NOMO-1 treated with dmso at 0.1 percent for 144 hours (cell line): ENCODE measurements at regions not wholly inside any gene's neighbourhood (a gene's known extent, or its start where the extent isn't known, plus 50 kb on each side); places are given as distances from the start of the nearest gene placed in this dataset.

Experiments used
- DNase-seq: peaks from one replicate; lab custom pipeline; 2025; ENCODE audit not compliant: unreplicated experiment; lab: John Stamatoyannopoulos, UW

DNA sequence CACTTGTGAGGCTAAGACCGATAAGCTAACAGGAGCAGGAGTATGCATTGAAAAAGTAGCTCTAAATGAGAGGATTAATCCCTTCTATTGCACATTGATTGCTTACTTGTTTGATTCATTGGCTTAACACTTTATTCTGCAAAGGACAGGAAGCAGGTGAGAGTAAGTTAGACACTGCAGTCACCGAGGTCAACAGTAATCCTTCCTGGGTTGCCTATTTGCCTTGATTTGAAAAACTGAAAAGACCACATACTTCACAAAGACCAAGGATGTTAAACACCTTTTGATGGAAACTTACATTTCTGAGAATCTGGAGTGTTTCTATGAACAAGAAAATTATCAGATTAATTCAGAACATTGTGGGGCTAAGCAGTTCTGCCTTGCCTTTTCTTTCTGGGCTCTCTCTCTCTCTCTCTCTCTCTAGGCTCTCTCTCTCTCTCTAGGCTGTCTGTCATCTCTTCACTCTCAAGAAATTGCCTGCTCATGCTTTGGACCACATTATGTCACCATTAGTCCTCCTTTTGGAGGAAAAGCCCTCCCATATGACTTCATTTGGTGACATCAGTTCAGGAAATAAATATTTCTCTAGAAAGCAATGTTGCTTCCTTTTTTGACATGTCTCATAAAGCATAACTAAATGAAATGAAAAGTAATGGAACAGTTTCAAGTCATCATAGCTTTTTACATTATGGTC is 103.8 kb downstream of the TNFSF18 start:
- DNase-seq, result no peak

DNA sequence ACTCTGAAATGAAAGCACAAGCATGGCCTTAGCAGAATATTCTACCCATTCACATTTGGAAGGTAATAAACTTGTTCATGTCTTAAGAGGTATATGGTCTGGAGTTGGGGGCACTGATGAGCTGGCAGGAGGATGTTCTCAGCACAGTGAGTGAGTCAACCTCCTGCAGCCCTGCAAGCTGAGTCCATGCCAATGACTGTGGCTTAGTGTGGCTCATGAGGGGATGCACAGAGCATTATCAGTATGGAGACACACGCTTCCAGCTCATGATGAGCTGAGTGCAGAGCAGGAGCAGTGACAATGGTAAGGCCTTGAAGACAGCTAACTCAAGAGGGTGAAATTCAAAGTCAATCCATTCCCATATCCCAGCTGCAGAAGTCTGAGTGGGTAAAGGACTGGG is 102.3 kb downstream of the TNFSF18 start:
- DNase-seq, result no peak

DNA sequence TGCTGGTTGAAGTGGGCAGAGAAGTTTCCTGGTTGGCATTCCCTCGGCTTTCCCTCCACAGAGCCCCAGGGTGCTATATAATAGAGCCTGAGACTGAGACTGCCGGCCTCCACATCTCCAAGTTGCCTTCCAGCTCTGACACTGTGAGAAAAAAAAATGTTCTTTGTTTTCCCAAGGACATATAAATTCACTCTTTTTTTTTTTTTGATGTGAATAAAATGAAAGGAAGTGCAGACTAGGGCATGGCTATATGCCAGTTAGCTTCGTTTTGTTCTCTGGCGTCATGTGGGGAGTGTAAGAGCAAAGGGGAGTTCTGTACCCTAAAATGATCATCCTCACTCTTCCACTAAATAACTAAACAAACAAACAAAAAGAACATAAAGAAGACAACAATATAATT is 101.6 kb downstream of the TNFSF18 start:
- no peak for DNase-seq

DNA sequence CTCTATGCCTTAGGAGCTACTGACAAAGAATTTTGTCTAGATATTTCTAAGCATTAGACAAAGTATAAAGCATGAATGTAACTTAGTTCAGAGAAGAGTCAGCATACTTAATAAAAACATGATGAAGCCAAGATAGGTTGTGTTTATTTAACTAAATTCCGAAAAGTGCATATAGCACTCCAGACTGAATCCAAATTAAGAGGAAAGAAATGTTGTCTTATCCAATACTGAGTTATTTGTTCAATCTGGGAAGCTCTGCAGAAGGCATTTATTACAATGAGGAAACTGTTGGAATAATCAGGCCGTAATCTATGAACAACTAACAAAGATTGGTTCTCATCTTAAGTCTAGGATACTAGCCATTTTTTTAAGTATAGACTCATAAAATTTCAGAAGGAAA is 100.2 kb downstream of the TNFSF18 start:
- no peak for DNase-seq

DNA sequence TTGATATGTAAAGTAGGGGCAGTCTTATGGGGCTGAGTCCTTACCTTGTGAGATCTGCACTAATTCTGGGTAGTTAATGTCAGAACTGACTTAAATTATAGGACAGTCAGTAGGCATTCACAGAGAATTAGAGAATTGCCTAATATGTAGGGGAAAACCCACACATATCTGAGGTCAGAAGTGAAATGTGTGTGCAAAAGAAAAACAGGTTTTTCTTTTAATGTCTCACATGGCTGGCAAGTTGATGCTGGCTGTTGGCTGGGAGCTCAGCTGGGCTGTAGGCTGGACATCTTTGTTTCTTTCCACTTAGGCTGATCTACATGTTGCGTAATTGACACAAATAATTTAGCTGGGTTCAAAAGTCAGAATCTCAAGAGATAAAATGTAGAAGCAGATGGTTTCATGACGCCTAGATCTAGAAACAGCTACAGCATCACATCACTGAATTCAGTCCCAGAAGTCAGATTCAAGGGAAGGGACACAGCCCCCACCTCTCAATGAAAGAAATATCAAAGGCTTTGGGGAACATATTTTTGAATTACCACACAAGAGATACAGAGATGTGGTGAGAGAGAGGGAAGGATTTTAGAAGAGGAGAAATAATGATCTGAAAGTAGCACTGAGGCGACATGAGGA is 98.9 kb downstream of the TNFSF18 start:
- DNase-seq, result no peak

DNA sequence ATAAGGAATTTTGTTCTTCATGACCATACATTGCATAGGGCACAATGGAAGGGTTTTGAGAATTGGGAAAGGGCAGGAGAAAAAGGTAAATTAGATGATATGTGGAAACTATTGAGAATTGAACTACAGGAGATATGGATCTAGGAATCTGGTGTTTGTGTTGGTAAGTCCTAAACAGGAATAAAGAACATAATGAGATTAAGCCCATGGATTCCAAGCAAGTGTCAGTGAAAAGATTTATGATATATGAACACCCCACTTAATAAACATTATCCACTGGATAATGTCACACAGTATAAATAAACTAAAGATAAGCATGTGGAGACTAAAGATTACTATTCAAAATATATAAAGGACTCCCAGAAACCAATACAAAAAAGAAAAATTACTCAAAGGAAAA is 98.2 kb downstream of the TNFSF18 start:
- DNase-seq, result no peak

DNA sequence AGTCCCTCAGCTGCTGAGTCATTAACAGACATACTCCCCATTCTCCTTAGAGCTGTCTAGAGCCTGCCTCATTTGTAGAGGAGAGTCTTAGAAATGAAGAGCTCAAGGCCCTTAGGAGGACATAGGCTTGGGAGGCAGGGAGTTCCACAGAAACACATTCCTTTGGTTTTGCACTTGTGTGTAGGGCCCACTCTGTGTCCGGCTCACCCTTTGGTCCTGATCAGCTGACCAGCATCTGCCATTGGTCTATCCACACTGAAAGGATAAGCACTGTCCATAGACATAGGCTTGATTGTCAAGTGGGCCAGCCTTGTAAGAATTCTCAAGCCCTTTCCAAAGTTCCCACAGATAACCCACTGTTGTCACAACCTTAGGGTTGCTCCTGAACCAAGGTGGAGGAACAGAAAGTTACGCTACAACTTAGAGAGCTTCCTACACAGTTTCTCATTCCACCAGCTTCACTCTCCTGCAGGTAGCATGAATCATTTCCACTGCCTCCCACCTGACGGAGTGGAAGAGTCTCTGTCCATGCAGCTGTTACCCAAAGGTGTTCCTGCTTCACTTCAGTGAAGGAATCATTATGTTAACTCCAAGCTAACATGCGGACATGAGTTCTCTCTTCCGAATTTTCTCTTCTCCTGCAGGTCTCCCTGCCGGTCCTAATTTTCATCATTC is 96.1 kb downstream of the TNFSF18 start:
- no peak for DNase-seq

DNA sequence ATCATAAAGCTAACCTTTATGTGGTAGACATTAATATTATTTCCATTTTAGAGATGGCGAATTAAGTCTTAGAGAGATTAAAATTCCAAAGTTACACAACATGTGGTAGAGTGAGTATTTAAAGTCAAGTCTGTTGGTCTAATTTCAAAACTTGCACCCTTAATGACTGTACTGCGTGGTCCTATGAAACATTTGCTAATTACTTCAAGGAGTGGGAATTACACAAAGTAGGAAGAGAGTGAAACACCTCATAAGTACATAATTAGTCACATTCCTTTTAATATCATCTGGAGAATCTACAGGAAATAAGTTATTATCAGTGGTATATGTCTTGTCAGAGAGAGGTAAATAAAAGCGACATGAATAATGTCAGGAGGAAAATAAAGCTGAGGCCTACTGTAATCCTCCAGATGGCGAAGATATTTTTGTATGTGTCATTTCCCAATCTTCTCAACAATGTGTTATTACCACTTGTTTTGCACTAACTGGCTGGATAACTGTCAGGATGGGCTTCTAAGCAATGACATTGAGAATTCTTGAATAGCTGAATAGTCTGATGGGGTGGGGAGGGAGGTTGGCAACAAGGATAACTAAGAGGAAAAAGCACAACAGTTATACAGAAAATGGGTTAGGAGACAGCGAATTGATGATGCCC is 95.5 kb downstream of the TNFSF18 start:
- DNase-seq, result no peak

DNA sequence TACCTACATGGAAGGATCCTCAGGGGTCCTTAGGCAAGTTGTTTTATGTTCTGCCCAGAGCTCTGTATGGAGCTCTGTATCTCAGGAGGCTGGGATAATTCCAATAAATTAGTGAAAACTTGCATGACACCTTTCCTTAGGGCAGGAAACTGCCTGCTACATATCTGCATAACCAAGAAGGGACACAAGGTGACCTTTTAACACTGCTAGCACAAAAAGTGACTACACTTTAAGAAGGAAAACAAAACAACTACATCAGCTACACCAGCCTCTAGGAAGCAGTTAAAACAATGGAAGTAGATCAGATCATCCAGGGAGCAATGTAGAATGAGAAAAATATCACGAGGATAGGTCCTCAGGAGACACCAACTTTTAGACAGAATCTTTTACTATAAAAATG is 93.9 kb downstream of the TNFSF18 start:
- no peak for DNase-seq

DNA sequence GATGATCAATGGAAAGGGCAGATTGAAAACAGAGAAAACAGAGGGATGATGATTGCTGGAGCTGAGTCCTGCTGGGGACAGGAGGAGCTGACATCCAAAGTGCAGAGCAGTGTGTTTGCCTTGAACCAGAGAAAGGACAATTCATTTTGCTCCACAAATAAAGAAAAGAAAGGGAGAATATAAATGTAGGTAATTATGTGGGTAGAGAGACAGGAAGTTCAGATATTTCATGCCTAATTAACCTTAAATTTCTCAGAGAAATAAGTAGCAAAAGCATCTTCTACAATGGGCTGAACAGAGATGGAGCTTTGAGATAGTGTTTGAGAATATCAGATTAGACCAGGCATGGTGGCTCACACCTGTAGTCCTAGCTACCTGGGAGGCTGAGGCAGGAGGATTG is 93.2 kb downstream of the TNFSF18 start:
- no peak for DNase-seq

DNA sequence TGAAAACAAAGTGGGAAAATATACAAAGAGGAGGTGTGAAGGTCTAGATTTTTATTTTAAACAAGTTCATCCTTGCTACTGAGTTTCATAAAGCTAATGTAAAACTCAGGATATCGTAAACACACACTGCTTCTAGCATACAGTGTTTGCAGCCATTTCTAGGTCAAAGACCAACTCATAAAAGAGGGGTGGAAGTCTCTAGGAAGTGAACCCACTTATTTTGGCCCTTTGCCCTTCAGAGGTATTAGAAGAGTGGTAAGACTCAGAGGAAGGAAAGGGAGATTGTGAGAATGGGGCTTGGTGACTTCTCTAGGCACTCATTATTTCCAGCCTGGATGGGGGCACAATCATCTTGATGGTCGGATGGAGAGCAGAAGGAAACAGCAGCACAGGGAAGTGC is 91.2 kb downstream of the TNFSF18 start:
- no peak for DNase-seq

DNA sequence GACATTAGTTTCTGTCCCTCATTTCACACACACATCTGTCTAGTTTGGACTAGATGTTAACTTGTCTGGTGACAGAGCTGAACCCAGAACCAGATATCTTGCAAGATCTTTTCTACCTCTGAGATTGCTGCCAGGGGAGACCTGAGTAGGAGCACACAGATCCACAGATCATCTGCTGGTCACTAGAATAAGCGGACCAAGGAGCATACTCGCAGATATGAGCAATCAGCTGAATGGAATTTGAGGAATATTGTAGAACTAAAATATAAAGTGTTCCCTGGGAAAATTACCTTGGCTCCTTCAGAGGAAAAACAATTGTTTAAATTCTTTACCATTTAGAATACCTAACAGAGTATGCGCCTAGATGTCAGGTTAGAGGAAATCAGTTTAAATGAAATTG is 90.7 kb downstream of the TNFSF18 start:
- DNase-seq, result no peak

DNA sequence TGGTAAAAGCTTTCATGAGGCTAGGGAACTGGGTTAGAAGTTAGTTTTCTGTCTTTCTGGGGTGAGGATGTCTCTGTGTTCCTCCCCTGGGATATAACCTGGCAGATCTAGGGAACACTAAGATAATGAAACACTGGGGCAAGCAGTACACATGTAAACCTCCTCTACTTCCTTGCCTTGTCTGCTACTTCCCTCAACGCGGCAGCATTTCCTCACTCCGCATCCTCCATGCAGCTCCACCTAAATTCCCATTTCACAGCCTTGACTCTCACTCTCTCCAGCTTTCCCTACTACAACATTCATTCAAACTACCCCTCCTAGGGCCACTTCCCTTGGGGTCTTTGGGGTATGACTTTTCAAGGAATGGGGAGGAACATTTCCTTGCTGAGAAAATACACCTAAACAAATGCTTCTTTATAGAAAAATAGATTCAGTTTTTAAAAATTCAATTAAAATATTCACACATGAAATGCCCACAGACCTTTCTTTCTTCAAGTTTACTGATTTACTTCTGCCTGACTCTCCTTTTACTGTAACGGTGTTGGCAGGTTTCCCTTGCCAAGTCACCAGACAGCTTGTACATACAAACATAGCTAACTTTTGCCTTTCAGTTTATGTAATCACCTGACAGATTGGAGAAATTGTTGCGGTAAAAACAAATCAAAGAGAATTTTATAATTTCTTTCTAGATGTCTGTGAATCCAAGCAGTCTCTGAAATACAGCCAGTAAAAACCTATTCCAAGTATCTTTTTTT is 90.1 kb downstream of the TNFSF18 start:
- DNase-seq, result no peak

DNA sequence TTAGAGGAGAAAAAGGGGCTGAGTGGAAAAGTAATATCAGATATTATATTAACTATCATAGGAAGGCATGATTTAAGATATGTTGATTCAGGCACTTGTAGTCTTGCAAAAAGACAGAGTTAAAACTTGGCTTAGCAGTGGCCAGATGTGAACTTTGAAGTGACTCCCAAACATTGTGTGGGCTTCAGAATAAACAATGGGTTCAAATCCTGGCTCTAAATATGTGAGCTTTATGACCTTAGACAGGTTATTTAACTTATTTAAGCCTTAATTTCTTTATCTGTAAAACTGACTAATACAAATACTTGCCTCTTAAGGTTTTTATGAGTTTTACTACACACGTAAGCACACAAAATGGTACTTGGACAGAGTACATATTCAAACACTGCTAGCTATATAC is 85.9 kb downstream of the TNFSF18 start:
- no peak for DNase-seq

DNA sequence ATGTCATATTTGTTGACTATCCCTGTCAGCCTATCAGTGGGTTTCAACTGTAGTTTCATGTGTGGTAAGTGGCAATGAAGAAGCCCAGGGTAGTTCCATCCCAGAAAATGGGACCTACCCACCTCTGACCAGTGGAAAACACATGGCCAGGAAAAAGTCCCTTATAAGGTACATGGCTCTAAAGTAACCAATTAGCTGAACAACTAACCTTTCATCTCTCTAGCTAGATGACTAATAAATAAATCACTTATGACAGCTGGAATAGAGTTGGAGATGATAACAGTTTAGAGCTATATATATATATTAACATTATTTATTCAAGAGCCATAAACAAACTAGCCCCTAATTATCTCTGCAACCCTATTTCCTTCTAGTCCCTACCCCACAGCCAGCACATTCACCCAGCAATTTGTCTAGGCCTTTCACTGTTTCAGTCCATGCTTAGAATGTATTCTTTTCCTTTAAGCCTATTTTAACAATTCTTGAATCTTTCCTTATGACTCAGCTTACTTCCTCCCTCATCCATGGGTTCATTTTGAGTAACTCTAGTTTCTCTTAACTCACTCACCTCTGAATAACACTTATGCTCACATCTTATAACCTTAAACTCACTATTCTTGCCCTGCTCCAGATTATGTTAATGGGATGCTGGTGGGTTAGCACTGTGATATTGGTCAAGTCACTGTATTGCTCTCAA is 83.7 kb downstream of the TNFSF18 start:
- DNase-seq, result no peak

DNA sequence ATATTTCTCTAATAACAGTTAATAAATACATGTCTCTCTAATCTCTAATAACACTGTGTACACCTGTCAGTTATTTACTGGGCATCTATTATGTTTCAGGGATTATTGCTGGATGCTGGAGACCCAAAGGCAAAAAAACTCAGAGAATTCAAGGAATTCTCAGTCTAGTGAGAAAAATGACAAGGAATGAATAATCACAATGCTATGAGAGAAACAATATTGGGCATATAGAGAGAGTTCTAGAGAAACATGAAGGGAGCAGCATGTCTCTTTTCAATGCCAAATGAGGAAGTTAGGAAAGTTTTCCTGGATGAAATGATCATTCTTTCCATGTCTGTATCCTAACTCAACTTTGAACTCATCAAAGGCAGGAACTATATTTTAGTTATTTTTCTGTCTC is 82.8 kb downstream of the TNFSF18 start:
- no peak for DNase-seq

DNA sequence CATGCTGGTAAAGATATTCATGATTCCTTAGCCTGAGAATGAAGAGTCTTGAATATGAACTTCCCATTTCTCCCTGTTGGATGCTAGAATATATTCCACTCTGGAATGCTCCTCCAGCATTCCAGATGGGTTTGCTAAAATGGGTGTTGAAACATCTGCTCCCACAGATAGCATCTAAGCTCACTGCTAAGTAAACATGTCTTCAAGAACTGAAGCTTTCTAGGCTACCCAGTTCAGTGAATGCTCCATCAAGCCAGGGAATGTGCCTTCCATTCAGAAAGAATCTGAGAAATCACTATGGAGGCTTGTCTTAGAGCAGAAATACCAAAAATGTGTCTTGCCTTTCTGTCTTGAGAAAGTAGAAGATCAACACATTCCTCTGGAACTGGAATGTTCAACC is 81.1 kb downstream of the TNFSF18 start:
- DNase-seq, result no peak

DNA sequence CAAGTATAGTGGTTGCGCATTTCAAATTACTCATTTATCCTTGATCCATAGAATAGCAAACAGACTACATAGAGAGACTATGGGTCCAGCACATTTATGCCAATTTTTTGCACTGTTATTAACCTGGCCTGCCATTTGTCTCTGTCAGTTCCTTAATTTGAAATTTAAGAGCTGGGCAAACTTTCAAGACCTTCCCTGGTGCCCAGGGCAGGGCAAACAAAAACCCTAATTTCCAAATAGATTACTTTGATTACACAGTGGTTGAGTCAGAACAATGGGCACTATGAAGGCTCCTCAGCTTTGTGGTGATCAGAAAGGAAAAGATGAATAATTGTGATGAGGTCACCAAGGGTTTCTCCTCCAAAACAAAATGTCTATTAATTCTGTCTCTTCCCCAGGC is 80.6 kb downstream of the TNFSF18 start:
- DNase-seq, result no peak

DNA sequence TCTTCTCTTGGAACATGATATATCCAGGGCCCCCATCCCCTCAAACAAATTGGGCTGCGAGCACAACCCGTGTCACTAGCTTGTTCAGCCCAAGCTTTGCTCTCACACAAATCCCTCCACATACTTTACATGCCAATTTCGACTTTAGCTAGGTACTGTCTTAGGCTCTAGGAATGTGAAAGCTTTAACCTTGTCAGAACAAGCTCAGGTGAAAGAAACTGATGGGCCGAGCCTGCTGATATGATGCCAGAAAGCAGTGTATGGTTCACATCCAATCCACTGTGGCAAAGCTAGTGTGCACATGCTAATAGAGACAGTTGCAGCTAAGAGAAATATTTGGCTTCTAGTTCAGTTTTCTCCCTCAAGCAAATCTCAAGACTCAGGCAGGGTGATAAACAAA is 79.5 kb downstream of the TNFSF18 start:
- no peak for DNase-seq

DNA sequence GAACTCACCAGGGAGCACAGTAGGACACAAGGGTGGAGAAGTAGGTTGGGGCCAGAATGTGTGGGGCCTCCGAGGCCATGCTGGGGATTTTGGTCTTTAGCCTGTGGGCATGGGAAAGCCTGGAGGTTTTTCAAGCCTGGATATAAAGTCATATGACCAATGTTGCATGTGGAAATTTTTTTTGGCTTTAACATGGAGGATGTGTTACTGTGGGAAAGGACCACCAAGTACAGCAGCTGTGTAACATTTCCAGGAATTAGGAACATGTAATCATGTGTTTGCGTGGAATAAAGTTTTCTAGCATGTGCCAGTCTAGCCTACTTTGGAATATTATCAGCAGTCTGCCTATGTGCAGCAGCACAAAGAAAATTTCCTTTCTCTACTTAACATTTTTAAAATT is 78.5 kb downstream of the TNFSF18 start:
- no peak for DNase-seq

DNA sequence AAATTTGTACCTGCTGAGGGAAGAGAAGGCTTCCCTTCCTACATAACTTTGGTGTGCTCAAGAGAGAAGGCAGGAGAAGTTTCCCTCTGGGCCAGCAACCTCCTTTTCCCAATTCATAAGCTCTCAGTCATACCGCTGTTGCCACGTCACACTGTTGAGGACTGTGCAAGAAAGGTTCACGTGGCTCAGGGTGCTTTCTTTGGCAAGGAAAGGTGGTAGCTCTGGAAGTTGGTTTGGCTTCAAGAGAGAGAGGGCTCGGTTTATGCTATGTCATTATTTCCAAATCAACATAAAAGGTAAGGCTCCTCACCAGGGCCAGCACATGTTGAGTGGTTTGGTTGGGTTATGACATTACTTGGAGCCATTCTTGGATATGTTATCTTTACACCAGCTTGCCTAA is 77.3 kb downstream of the TNFSF18 start:
- DNase-seq, result no peak
